ENCODE measurements at regions not wholly inside any gene's neighbourhood (a gene's known extent, or its start where the extent isn't known, plus 50 kb on each side); places are given as distances from the start of the nearest gene placed in this dataset.

GRCh38 chr7:81120111-81120510 lies 201.3 kb upstream of the SEMA3C start:
- Histone ChIP-seq H3K36me3 (no peaks in the 10 kb centered on the region), H3K27me3 (no peaks in the 10 kb centered on the region), H3K9me3 (no peaks in the 10 kb centered on the region), H3K4me1 (no peaks in the 10 kb centered on the region), H3K4me3 (no peak overlapping the region), H3K27ac (no peak overlapping the region)
- TF ChIP-seq, protein P1, sequence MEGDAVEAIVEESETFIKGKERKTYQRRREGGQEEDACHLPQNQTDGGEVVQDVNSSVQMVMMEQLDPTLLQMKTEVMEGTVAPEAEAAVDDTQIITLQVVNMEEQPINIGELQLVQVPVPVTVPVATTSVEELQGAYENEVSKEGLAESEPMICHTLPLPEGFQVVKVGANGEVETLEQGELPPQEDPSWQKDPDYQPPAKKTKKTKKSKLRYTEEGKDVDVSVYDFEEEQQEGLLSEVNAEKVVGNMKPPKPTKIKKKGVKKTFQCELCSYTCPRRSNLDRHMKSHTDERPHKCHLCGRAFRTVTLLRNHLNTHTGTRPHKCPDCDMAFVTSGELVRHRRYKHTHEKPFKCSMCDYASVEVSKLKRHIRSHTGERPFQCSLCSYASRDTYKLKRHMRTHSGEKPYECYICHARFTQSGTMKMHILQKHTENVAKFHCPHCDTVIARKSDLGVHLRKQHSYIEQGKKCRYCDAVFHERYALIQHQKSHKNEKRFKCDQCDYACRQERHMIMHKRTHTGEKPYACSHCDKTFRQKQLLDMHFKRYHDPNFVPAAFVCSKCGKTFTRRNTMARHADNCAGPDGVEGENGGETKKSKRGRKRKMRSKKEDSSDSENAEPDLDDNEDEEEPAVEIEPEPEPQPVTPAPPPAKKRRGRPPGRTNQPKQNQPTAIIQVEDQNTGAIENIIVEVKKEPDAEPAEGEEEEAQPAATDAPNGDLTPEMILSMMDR (IDR thresholded peaks at IDR 0.05) = no peak
- no peak for TF ChIP-seq POLR2A (IDR thresholded peaks at IDR 0.05)
- no peak for DNase-seq

GRCh38 chr7:81114633-81115032 lies 195.8 kb upstream of the SEMA3C start:
- no peaks in the 10 kb centered on the region for H3K4me1 ChIP-seq
- no peak for TF ChIP-seq POLR2A (IDR thresholded peaks at IDR 0.05)
- TF ChIP-seq, protein P1 (IDR thresholded peaks at IDR 0.05) = no peak
- H3K9me3 ChIP-seq = no peaks in the 10 kb centered on the region
- H3K4me3 ChIP-seq = no peak overlapping the region
- H3K36me3 ChIP-seq = no peaks in the 10 kb centered on the region
- no peaks in the 10 kb centered on the region for H3K27me3 ChIP-seq
- no peak overlapping the region for H3K27ac ChIP-seq
- no peak for DNase-seq

GRCh38 chr7:81112731-81113130 lies 193.9 kb upstream of the SEMA3C start:
- Histone ChIP-seq H3K4me1 (no peaks in the 10 kb centered on the region), H3K27ac (no peak overlapping the region)

GRCh38 chr7:81111781-81112540 lies 193.1 kb upstream of the SEMA3C start:
- TF ChIP-seq POLR2A (IDR thresholded peaks at IDR 0.05) = no peak
- TF ChIP-seq, protein P1 (IDR thresholded peaks at IDR 0.05) = no peak
- Histone ChIP-seq H3K27ac (no peak overlapping the region), H3K4me3 (no peak overlapping the region), H3K27me3 (no peaks in the 10 kb centered on the region), H3K9me3 (no peaks in the 10 kb centered on the region), H3K4me1 (no peaks in the 10 kb centered on the region), H3K36me3 (no peaks in the 10 kb centered on the region)
- DNase-seq = no peak

More at GRCh38 chr7:81112731-81113130, 193.9 kb upstream of the SEMA3C start:
- Histone ChIP-seq H3K4me3 (no peak overlapping the region), H3K27me3 (no peaks in the 10 kb centered on the region), H3K9me3 (no peaks in the 10 kb centered on the region), H3K36me3 (no peaks in the 10 kb centered on the region)
- no peak for DNase-seq
- TF ChIP-seq, protein P1 (IDR thresholded peaks at IDR 0.05) = no peak
- TF ChIP-seq POLR2A (IDR thresholded peaks at IDR 0.05) = no peak

DNA sequence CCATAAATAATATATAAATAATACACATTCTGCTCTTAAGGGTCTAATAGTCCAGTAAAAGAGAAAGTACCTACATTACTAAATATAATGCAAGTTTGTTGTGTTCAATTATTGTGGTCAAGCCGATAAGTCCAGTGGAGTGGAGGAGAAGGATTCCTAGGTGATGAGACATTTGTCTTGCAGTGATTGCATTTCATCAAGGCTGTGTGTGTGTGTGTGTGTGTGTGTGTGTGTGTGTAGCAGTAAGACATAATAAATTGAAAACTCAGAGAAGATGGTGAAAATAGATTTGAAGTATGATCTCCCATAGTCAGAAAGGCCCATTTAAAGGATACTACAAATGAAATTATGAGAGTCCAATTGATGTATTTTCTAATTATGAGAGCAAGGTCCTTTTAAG lies 192.5 kb upstream of the SEMA3C start:
- Histone ChIP-seq H3K27ac (no peak overlapping the region), H3K9me3 (no peaks in the 10 kb centered on the region), H3K4me1 (no peaks in the 10 kb centered on the region), H3K36me3 (no peaks in the 10 kb centered on the region), H3K27me3 (no peaks in the 10 kb centered on the region), H3K4me3 (no peak overlapping the region)
- DNase-seq = no peak
- TF ChIP-seq, protein P1 (IDR thresholded peaks at IDR 0.05) = no peak
- TF ChIP-seq POLR2A (IDR thresholded peaks at IDR 0.05) = no peak
